GM19025 (cell line): ENCODE measurements at regions not wholly inside any gene's neighbourhood (a gene's known extent, or its start where the extent isn't known, plus 50 kb on each side); places are given as distances from the start of the nearest gene placed in this dataset.

Experiments
- ATAC-seq: cut with Tn5 transposase; IDR thresholded peaks from one replicate; pipeline ENCODE4 v1.9.1; 2021; ENCODE audit warnings: mild to moderate bottlenecking, low read depth, moderate library complexity; ENCODE audit not compliant: unreplicated experiment

GRCh38 chr14:39755269-39755878, 323.1 kb upstream of the FBXO33 start:
- ATAC-seq: no peak

DNA sequence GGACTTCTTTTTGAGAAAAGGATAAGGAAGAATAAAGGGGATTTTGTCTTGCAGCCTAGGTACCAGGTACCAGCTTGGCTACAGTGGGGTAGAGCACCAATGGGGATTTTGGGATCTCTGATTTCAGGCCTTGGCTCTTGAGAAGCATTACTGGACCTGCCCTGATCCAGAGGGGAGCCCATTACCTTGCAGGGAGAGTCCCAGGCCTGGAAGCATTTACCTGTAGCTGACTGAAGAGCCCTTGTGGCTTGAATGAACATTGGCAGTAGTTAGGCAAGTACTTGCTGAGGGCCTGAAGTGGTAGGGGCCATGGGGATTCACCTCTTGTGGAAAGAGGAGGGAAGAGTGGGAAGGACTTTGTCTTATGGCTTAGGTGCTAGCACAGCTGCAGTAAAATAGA, 308.2 kb upstream of the FBXO33 start:
- no peak for ATAC-seq

DNA sequence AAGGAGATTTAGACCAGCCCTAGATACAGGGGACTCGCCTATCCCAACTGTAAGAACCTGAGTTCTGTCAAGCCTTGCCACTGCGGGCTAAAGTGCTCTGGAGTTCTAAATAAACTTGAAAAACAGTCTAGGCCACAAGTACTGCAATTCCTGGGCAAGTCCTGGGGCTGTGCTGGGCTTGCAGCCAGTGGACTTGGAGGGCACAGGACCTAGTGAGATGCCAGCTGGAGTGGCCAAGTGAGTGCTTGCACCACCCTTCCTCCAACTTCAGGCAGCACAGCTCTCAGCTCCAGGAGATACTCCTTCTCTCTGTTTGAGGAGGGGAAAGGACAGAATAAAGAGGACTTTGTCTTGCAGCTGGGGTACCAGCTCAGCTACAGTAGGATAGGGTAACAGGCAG, 307.6 kb upstream of the FBXO33 start:
- no peak for ATAC-seq

GRCh38 chr14:39734306-39734705, 302.1 kb upstream of the FBXO33 start:
- no peak for ATAC-seq

GRCh38 chr14:39733741-39734140, 301.5 kb upstream of the FBXO33 start:
- no peak for ATAC-seq

DNA sequence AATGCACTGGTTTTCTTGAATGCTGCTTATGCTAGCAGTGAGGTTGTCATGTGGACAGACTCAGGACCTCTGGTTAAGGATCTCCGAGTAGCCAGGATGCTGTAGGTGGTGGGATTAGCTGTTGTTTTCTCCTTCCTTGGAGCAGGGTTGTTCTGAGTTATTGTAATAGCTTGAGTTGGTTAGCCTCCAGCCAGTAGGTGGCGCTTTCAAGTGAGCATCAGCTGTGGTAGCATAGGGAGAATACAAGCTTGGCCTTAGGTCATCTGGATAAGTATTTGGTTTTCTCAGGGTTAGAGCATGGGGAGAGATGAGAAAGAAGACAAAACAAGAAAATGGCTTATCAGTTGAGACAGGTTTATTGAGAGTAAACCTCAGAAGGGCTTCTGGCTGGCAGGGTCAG, 299.7 kb upstream of the FBXO33 start:
- no peak for ATAC-seq

DNA sequence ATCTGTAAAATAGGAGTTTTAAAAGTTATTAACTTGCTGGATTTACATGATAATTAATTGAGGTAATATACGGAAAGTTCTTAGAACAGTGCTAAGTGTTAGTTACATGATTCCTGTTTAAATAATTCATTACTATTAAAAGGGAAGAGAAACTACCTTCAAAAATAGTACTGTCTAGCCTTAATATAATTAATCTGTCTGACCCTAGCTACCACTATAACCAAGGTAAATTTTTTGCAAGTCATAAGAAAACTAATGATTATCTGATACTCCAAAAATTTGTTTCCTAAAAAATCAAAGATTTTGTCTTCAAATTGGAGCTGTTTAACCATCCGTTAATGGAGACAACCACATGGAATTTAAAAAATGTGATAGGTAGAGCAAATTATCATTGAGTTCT, 294.3 kb upstream of the FBXO33 start:
- no peak for ATAC-seq

DNA sequence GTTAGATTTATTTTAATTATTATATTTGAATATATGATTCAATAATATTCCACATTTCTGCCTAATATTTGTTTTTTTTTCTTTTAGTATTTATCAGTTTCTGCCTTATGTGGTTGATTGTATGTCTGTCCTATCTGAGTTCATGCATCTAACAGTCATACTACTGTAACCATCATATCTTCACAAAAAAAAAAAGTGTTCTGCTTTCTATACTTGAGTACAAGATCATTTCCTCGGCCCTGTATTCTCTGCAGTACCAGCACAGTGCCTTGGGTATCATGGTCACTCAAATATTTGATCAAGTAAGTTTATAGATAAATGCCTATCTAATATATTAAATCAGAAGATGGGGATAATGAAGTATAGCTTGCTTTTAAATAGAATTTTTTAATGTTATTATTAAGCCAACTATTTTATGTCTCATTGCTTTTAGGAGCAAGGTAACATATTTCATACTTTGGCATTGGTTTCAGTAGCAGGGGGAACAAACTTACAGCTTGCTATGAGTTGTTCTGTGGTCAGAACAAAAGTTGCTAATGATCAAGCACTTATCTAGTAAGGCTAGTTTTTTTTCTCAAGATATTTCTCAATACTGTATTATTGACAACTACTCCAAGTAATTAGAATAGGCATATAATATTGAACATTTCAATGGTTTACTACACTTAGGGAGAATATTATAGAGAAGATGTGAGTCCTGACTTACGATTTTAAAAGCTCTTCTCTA, 290.5 kb upstream of the FBXO33 start:
- no peak for ATAC-seq

- ATAC-seq: no peak
Observed at GRCh38 chr14:39716987-39717570, 284.8 kb upstream of the FBXO33 start.

- no peak for ATAC-seq
Observed at GRCh38 chr14:39712293-39712999, 280.2 kb upstream of the FBXO33 start.

DNA sequence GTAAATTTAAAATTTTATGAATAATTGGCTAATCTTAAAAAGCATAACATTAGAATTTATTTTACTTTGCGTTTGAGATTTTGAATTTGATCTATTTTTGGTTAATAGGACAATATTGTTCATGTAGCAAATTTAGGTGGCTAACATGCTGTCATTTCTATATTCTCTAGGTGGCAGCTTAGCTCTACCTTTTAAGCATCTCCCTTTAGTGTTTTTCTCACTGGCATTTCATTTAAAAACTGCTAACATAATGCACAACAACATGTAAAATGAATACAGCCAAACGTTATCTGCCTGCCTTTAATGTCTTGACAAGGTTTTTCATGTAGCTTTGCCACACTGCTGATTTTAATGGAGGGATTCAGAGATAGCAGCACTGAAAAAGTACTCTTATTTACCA, 272.4 kb upstream of the FBXO33 start:
- no peak for ATAC-seq

DNA sequence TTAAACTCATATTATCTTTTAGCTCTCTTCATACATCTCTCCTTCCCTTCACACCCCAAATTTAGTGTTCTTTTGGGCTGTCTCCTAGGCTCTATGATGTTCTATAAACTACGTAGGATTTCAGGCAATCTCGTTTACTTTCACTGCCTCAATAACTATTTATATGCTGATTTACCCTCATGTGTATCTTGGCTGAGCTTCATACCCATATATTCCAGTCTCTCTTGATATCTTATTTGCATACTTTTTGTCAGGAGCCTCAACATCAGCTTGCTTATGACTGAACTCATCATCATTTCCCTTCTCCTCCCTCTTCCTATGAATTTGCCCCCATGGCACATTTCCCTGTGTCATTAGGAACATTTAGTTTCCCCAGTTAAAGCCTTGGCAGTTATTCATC, 262.1 kb upstream of the FBXO33 start:
- no peak for ATAC-seq

GRCh38 chr14:39683691-39684260, 251.5 kb upstream of the FBXO33 start:
- no peak for ATAC-seq

DNA sequence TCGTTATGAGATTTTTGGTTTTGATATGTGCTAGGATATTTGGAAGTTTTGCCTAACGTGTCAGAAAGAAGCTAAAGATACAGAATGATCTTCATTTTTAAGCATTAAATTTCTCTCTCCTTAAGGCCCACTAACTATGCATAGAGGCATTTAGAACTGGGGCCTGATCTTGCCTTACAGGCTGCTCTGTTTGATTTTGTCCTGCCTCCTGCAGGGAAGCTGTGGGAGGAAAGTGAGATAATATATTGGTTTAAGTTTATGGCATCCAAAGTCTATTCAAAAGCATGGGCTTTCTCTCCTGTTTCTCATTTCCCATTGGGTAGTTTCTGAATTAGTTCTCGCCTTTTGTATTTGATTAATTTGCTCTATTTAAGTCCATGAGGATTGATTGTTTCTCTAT, 250.3 kb upstream of the FBXO33 start:
- no peak for ATAC-seq

- ATAC-seq: no peak
Observed at GRCh38 chr14:39681782-39682399, 249.7 kb upstream of the FBXO33 start.

- ATAC-seq: peak; percentile 90
Observed at GRCh38 chr14:39680777-39681176, 248.5 kb upstream of the FBXO33 start.

DNA sequence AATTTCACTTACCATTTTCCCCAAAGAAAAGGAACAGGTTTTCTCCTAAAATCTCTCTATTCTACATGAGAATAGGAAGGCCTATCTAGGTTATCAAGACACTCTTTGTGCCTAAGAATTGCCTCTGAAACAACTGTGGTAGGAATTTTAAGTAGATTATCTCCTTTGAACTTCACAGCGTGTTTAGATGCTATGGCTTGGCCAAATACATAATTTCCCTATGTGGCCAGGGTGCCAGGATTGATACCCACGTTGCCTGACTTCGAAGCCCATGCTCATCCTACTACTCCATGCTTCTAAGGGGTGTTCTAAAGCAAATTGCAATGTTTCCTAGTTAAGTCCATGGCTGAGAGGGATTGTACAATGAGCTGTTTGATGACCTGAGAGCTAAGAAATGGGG, 241.5 kb upstream of the FBXO33 start:
- no peak for ATAC-seq

- ATAC-seq: no peak
Observed at GRCh38 chr14:39673270-39673711, 241.1 kb upstream of the FBXO33 start.

DNA sequence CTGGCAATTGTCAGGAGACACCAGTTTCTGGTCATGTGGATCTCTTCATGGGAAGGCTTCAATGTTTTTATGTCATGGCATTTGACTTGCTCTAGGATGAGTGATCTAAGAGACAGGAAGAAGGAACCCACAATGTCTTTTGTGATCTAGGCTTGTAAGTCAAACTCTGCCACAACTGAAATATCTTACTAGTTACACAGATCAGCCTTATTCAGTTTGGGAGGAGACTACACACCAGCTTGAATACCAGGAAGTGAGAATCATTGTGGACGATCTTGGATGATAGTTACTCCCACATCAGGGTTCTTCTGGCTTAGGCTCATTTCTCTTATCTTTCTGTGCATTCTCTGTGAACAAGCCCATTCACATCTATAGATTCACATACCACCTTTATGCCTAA, 236.2 kb upstream of the FBXO33 start:
- ATAC-seq: no peak

GRCh38 chr14:39666386-39666785, 234.2 kb upstream of the FBXO33 start:
- no peak for ATAC-seq

DNA sequence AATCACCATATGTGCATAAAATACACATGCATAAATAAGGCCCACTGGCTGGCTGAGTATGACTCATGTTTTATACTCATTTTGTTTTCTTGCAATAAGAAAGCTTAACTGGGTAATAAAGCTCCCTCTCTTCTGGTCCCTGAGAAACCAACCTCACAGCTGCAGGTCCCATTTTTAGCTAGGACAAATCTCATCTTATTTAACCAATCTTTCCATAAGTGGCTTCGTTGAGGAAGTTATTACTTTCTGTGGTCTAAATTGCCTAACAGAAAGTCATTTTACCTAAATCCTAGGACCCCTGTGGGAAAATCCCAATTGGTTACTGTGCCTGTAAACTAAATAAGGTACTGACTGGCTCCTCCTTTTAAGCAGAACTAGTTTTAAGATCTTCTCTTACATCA, 232.8 kb upstream of the FBXO33 start:
- no peak for ATAC-seq
